ENCODE measurements at regions not wholly inside any gene's neighbourhood (a gene's known extent, or its start where the extent isn't known, plus 50 kb on each side); places are given as distances from the start of the nearest gene placed in this dataset.
"Not testable (repeated sequence)": the region's sequence is repeated elsewhere in the genome, so short reads cannot be mapped to it uniquely, and the experiment has no call there.

DNA sequence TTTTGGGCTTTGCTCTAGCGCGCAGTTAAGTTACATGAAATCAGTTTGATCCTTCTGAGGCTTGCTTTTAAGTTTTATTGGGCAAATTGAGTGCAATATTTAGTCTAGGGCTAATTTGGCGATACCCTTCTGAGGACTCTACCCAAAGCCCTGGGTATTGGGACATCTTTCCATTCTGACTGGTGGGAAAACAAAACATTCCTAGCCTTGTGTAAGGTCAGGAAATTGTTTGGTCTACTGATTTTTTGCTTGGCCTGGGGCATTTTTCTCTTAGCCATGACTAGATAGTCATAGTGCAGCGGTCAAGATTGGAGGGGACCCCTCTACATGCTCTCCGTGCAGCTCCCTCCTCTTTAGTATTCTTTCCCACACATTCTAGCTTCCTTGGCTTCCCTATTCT lies 189.6 kb upstream of the PTGFR start:
- no peak for DNase-seq

DNA sequence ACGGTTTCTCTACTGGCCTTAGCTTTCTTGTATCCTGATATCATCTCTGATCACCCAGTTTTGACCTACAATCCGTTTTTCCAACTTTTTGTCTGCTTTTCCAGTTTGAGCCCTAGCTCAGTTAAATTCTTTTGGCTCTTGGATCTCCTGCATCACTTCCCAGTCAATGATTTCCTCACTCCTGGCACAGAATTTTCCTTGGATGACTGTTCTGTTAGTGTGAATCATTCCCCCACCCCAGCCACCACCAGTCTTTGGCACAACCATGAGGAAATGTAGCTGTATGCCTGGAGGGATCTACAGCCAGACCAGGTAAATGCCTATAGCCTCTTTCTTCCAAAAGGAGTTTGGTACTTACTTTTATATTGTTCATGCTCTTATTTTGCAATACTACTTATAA lies 187.2 kb upstream of the PTGFR start:
- no peak for DNase-seq

DNA sequence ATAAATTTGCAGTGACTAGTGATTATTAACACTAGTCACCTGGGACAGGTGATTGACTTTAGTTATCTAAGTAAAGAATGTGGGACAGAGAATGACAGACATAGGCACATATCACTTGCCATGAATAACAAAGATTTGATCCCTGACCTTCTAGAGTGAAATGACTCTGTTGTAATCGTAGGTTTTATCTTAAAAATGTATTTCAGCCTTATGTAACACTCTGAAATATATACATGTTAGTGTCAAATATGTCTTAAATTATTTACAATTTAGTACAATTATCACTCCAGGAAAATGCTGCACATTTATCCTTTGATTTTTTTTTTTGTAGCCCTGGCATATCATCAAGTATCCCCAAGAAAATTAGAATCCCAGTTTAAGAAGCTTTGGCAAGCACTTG lies 186.4 kb upstream of the PTGFR start:
- DNase-seq = no peak

DNA sequence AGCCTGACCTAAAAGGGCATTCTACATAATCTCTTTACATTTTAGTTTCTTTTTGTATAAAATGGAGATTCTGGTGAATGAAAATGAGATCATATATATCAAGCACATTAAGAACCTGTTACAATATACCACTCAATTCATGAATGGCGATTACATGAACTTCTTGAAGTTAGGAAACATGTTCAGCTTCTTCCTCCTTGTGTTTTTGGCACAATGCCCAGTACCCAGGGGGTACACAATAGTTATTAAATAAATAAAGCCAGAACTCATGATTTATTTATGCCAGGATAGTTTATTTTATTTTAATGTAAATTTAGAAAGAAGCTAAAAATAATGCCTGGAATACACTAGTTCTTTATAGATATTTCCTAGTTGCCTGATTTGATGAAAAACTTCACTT lies 186.0 kb upstream of the PTGFR start:
- no peak for DNase-seq

DNA sequence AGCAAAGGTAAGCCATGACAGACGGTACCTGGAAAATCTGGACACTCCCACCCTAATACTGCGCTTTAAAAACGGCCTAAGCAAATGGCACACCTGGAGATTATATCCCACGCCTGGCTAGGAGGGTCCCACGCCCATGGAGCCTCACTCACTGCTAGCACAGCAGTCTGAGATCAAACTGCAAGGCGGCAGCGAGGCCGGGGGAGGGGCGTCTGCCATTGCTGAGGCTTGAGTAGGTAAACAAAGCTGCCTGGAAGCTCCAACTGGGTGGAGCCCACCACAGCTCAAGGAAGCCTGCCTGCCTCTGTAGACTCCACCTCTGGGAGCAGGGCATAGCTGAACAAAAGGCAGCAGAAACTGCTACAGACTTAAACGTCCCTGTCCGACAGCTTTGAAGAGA lies 180.5 kb upstream of the PTGFR start:
- DNase-seq = not testable (repeated sequence)

DNA sequence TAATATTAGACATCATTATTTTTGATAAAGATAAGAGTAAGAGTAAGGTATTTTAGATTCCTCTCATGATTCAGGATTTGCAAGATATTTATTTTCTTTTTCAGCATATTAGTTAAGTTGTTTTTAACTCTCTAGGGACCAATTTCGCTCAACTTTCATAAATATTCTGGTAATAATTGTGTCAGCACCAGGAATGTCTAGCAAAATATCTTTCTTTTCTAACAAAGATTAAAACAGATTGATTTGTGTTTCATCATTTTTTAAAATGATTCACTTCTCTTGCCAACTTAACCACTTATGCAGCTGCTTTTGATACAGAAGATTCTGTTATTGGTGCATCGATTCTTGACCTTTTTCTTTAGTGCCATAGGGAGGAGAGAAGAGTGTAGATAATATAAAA lies 172.8 kb upstream of the PTGFR start:
- DNase-seq = no peak

DNA sequence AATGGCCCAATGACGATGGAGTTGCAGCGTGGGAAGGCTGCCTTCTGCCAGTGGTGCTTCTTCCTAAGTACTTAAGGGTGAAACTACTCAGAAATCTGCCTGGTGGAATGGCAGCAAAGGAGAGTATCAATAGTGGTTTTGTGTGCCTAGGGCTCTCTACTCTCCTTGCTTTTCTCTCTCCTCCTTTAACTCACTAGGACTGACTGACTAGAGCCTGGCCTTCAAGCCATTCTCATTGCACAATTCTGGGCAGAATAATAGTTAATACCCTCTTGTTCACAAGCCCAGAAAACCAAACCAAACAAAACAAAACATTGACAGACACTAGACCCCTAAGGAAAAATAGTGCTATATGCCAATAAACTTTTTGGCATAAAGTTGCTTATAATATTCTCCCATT lies 171.2 kb upstream of the PTGFR start:
- DNase-seq = no peak

DNA sequence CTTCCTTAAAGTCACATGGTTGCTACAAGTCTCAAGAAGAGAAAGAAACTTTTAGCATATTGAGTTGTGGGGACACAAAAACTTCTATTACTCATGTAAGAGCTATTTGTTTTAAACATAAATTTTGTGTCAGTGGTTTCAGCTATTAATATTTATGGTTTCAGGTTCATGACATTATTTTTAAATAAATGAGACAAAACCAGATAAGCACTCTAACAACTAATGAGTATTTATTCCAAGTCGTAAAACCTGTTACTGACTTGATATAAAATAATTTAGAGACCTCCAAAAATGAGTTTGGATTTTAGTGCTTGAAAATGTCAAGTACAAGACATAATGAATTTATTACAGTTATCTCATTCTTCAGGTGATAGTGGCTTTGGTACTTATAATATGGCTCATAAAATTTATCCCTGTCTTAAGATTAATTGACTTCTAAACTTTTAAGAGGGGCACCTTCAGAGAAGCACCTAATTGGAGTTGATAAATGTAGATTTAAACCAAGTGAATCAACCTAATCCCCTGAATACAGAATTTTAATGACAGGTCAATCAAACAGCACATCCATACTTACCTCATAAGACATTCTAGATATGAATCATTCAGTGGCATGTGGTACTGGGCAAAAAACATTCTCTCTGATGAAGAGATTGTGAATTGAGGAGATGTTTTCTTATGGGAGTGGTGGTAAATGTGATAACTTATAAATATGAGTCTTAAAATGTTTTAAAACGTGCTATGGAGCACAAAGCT lies 167.7 kb upstream of the PTGFR start:
- no peak for DNase-seq

DNA sequence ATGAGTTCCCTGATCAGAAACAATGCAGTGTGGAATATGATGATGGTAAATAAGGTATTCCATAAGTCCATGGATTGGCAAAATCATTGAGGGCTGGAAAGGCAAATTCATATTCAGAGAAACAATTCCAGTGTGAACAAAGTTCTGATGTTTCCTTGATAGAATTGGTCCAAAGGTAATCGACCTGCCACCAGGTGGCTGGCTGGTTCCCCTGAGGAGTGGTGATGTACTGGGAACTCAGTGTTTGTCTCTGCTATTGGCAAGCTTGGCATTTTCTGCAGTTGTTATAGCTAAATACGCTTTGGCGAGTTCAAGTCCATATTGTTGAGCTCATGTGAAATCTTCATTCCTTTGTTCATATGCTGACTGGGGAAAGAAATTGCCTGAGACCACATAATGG lies 165.5 kb upstream of the PTGFR start:
- DNase-seq = no peak

DNA sequence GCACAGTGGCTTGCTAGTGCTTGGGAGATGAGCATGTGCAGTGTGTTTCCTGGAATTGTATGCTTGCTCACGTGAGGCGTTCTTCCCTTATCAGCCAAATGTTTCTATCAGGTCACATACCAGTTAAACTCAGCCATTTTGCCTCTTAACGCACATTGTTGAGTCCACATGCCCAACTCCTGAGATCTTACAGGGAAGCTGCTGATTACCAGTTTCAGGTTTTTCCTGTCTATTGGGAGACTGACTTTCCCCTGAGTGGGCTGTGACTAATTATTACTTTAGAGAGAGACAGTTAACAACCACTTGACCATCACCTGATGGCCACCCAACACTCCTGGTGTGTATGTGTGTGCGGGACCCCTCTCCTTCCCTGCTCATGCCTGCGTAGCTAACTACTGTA lies 161.3 kb upstream of the PTGFR start:
- no peak for DNase-seq

DNA sequence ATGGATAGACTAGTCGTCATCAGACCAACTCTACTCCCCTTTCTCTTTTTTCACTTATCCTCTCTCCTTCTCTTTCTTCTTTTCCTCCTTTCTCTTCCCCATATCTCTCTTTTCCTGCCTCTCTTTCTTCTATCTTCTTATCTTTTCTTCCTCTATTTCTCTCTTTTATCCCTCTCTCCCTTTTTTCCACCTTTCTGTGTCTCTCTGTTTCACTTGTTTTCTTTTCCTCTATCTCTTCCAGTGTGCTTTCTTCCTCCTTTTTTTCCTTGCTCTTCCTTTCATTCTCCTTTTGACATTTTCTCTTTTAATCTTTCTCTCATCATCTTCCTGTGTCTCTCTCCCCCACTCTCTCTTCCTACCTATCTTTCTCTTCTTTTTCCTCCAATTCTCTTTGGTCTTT lies 159.0 kb upstream of the PTGFR start:
- no peak for DNase-seq

DNA sequence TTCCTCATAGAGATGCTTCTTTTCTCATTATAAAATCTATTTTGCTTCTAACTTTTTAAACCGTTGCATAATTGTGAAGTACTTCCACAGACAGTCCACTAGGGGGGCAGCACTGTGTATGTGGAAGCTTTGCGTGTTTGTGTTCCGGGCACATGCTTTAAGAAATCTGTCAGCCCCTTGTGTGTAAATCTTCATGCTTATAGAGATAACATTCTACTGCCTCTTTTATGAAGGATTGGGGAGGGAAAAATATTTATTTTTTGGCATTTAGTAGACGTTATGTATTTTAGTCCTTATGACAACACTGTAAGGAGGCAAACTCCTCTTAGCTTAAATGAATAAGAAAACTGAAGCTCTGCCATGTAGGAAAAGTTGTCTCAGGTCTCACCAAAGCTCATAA lies 157.3 kb upstream of the PTGFR start:
- DNase-seq = no peak

DNA sequence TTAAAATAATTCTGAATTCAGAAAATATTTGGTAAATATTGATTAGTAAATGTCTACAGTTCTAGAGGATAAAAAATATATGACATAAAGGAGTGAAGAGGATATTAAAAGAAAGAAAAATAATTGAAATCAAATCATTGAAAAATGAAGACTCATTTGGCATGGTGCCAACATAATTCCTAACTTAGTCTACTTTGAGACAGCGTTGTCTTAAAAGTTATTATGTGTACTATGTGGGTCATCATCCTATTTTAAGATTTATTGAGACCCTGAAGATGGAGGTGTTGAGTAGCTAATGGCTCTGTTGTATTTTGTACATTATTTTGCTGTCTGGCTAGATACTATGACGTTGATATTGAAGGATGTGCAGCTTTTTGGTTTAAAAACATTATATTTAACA lies 156.7 kb upstream of the PTGFR start:
- no peak for DNase-seq

DNA sequence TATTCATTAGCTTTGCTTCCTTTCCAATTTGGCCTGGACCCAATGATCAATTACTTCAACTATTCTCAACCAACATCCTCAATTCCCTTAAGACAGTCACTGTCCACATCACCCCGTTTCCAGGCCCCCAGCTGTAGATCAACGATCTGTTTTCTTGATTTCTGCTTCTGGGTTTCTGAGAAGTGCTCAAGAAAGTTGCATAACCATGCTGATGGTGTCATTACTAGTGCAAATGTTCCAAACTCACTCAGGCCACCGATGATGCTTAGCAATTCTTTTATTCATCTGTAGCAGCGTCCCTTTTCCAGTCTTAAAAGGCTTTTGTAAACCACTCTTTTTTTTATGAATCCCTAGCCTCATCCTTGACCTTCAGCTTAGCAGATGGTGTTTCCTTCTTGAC lies 155.8 kb upstream of the PTGFR start:
- no peak for DNase-seq

DNA sequence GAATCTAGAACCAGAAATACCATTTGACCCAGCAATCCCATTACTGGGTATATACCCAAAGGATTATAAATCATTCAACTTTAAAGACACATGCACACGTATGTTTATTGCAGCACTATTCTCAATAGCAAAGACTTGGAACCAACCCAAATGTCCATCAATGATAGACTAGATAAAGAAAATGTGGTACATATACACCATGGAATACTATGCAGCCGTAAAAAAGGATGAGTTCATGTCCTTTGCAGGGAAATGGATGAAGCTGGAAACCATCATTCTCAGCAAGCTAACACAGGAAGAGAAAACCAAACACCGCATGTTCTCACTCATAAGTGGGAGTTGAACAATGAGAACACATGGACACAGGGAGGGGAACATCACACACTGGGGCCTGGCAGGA lies 154.0 kb upstream of the PTGFR start:
- DNase-seq = not testable (repeated sequence)

DNA sequence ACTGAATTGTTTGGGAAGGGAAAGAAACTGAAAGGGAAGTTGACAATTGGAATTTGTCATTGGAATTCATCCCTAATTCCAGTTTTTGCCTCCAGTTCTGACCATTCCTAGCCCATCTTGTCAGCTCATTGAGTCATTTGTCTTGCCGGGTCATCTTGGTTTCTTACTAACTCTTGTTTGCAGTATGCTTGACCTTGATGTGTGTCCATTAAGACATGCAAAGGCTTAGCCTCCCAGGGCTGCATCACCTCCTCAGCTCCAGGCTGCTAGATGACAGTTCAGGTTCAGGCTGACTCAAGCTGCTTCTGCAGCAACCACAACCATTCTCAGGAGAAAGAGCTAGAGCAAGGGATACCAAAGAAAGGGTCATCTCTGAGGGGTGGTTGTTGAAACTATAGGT lies 151.3 kb upstream of the PTGFR start:
- DNase-seq = no peak

DNA sequence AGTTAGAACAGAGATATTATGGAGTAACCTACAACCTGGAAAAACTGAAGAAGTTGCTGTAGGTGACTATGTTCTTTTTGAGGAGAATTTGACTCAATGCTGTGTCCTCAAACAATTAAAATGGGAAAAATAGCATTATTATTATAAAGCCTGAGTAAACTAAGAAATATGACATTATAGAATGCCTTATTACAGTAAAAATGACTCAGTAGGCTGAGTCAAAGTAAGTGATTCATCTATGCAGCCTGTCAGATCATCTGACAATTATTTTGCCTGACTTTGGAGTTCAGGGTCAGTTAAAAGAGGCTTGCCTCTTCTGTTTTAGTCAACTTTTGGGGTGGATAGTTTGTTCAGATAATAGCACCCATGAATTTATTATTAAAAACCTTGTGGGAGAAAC lies 150.8 kb upstream of the PTGFR start:
- DNase-seq = no peak

DNA sequence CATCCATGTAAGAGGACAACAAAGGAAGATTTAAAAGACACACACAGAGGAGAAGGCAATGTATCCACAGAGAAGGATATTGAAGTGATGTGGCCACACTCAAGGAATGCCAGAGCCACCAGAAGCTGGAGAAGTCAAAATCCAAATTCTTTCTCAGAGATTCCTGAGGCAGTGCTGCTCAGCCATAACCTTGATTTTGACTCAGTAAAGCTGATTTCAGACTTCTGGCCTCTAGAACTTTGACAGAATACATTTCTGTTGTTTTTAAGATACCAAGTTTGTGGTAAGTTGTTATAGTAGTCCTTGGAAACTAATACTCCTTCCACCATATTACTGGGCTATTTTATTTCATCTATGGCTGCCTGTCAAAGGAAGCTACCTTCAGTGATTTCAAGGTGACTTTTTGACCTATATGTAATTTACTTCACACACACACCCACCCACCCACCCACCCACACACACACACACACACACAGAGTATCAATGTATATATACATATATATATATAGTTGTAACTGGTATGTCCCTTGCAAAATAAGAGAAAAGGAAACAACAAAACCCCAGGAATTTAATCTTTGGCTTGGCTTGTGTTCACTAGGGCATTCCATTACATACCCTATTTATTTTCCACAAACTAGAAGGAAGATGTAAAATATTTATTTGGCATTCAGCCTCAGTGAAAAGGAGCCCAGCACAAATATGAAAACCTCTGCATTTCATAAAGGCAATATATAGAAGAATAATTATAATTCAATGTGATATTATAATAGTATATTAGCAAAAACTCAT lies 142.1 kb upstream of the PTGFR start:
- DNase-seq = no peak

DNA sequence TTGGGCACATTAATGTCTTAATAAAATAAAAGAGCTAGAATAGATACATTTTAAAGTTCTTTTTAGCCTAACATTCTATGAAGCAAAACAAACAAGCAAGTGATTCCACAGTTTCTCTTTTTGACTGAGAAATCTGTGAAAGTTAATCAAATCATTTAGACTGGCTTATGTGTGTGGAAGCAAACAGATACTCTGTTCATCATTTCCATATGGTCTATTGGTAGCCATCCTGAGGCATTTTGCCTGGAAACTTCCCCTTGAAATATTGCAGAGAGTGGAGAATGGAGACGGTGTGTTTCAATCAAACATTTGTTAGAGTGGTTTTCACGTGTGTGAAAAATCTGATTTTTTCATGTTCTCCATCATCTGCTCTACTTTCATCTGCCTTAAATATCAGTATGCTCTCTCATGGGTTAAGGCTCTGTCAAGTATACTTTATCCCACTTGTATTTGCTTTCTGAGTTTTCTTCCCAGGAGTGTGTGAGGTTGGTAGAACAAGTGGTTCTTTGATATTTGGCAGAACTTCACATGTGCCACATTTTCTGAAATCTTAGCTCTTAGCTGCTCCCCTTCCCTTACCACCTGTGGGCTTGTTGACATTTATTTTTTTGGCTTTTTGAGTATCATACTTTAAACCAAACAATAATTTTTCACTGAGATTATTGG lies 139.1 kb upstream of the PTGFR start:
- DNase-seq = no peak

DNA sequence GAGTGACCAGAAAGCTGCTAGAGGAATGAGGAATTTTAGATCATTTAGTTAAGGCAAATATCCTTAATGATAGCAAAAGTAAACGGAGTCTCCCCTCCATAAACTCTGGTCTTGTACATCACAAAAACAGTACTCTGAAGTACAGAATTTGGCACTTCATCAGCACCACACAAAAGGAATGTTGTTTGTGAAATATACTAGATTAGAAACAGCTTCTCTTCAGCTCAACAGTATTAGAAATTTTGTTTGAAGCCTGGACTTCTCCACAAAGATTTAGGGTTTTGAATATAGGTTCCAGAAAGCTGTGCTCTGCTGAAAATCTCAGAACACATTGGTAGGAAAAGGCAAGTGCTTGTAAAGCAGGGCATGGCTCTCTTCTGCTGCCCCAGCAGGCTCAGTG lies 135.1 kb upstream of the PTGFR start:
- DNase-seq = no peak

DNA sequence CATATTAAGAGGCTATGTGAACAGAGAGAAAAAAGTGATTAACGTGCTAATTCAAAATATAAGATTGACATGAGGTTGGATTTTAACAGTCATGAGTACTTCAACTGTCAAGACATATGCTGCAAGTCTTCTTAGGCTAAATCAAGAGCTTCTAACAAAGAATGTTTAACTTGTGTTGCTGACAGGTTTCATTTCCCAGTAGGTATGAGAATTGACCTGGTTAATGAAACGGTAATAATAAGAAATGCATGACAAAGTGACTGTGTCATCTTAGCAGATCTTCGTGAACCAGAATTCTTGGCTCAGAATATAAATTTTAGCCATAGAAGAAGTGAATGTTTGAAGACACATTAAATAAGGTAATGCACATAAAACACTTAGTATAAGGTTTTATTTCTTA lies 132.6 kb upstream of the PTGFR start:
- DNase-seq = no peak

DNA sequence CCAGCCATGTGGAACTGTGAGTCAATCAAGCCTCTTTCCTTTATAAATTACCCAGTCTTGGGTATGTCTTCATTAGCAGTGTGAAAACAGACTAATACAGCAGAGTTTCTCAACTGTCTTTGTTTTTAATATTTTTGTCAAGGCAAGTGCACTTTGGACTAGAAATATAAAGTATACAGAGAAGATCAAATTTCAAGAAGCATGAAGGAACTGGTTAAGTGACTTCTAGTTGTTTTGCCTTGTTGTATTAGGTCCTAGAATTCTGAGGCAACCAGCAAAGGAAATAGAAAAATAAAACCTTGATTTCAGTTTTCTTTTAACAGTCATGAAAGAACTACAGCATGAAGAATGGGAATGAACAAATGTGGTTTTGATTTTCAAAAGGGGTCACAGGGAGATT lies 131.1 kb upstream of the PTGFR start:
- DNase-seq = no peak

DNA sequence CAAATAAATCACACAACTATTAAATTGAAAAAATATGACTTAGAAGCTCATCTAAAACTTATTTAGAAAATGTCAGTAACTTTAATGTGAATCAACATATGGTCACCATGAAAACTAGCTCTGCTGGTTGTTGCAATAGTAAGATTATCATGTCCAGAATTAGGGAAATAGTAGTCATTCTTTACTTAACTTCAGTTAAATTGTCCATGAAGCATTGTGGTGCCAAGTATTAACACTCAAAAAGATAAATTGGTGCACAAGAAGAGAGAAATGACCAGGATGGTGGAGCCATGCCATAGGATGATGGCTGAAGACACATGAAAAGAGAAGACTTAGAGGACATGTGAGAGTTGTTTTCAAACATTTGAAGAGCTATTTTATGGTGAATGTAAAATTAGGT lies 130.2 kb upstream of the PTGFR start:
- DNase-seq = no peak

DNA sequence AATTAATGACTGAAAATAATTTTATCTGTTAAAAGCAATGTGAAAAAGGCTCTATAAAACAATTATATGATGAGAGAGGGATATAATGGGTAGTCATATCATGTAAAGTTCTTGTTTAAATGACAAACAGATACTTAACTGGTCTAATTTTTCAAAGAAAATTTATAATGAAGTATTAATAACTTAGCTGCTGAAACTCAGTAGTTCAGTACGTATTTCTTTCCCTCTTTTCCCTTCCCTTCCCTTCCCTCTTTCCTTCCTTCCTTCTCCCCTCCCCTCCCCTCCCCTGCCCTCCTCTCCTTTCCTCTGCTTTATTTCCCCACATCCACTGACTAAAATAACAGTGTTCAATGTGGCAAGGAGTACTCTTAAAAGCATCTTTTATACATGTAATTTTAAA lies 123.1 kb upstream of the PTGFR start:
- DNase-seq = no peak

Data from GDM1 (cell line).